ENCODE measurements at regions not wholly inside any gene's neighbourhood (a gene's known extent, or its start where the extent isn't known, plus 50 kb on each side); places are given as distances from the start of the nearest gene placed in this dataset.

GRCh38 chr1:81004011-81004410, 796.7 kb upstream of the ADGRL2 start:
- Histone ChIP-seq H3K4me1 (ENCODE audit: control insufficient read depth in 4 of 4, insufficient read depth in 4 of 4, low read length in 3 of 4) (no peaks in the 10 kb centered on the region), H3K27me3 (ENCODE audit: control insufficient read depth in 4 of 4, insufficient read depth in 4 of 4, low read length in 3 of 4) (no peaks in the 10 kb centered on the region), H3K27ac (ENCODE audit: low read depth in 1 of 2, low read length in 2 of 2) (no peak overlapping the region), H3K4me3 (ENCODE audit: low read depth in 1 of 3, low read length in 3 of 3) (no peak overlapping the region), H3K9ac (ENCODE audit: low read depth in 1 of 2, low read length in 2 of 2) (no peak overlapping the region), H3K36me3 (ENCODE audit: control insufficient read depth in 4 of 4, insufficient read depth in 3 of 4, low read depth in 1 of 4, low read length in 3 of 4) (no peaks in the 10 kb centered on the region), H3K9me3 (ENCODE audit: control insufficient read depth in 4 of 4, low read length in 3 of 4) (no peaks in the 10 kb centered on the region)
- TF ChIP-seq NR2F2 (IDR thresholded peaks at IDR 0.05) (no peak), TAF1 (conservative IDR thresholded peaks at IDR 0.05) (no peak), YY1 (IDR thresholded peaks at IDR 0.05) (no peak), FOXA1 (IDR thresholded peaks at IDR 0.05) (no peak)
- TF ChIP-seq, protein P1, sequence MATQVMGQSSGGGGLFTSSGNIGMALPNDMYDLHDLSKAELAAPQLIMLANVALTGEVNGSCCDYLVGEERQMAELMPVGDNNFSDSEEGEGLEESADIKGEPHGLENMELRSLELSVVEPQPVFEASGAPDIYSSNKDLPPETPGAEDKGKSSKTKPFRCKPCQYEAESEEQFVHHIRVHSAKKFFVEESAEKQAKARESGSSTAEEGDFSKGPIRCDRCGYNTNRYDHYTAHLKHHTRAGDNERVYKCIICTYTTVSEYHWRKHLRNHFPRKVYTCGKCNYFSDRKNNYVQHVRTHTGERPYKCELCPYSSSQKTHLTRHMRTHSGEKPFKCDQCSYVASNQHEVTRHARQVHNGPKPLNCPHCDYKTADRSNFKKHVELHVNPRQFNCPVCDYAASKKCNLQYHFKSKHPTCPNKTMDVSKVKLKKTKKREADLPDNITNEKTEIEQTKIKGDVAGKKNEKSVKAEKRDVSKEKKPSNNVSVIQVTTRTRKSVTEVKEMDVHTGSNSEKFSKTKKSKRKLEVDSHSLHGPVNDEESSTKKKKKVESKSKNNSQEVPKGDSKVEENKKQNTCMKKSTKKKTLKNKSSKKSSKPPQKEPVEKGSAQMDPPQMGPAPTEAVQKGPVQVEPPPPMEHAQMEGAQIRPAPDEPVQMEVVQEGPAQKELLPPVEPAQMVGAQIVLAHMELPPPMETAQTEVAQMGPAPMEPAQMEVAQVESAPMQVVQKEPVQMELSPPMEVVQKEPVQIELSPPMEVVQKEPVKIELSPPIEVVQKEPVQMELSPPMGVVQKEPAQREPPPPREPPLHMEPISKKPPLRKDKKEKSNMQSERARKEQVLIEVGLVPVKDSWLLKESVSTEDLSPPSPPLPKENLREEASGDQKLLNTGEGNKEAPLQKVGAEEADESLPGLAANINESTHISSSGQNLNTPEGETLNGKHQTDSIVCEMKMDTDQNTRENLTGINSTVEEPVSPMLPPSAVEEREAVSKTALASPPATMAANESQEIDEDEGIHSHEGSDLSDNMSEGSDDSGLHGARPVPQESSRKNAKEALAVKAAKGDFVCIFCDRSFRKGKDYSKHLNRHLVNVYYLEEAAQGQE (IDR thresholded peaks at IDR 0.05) = no peak
- no peak for DNase-seq (ENCODE audit: low spot score)
- WGBS = 74% methylated on average over 4 of the region's 4 CpGs

DNA sequence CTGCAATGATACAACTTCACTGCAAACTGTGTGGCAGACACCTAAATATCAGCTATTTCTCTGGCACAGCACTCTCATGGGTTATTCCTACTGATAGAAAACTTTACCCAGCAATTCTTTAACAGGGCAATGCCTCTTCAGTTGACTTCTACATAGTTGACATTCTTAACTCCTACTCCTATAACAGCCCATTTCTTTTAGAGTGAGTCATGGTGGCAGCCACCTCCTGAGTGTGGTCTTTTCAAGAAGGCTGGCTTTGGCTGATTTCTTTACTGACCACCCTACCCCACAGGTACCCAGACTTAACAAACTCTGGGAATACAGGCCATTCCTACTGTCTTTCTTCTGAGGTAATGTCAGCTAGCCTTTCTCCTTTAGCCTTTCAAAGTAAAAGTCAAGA, 805.8 kb upstream of the ADGRL2 start:
- Histone ChIP-seq H3K9me3 (ENCODE audit: control insufficient read depth in 4 of 4, low read length in 3 of 4) (no peaks in the 10 kb centered on the region), H3K27me3 (ENCODE audit: control insufficient read depth in 4 of 4, insufficient read depth in 4 of 4, low read length in 3 of 4) (no peaks in the 10 kb centered on the region), H3K4me1 (ENCODE audit: control insufficient read depth in 4 of 4, insufficient read depth in 4 of 4, low read length in 3 of 4) (no peaks in the 10 kb centered on the region), H3K36me3 (ENCODE audit: control insufficient read depth in 4 of 4, insufficient read depth in 3 of 4, low read depth in 1 of 4, low read length in 3 of 4) (no peaks in the 10 kb centered on the region), H3K9ac (ENCODE audit: low read depth in 1 of 2, low read length in 2 of 2) (no peak overlapping the region), H3K27ac (ENCODE audit: low read depth in 1 of 2, low read length in 2 of 2) (no peak overlapping the region), H3K4me3 (ENCODE audit: low read depth in 1 of 3, low read length in 3 of 3) (no peak overlapping the region)
- TF ChIP-seq GABPA (IDR thresholded peaks at IDR 0.05 in 1 of 2, conservative IDR thresholded peaks at IDR 0.05 in 1 of 2) = no peak
- TF ChIP-seq, protein P2, sequence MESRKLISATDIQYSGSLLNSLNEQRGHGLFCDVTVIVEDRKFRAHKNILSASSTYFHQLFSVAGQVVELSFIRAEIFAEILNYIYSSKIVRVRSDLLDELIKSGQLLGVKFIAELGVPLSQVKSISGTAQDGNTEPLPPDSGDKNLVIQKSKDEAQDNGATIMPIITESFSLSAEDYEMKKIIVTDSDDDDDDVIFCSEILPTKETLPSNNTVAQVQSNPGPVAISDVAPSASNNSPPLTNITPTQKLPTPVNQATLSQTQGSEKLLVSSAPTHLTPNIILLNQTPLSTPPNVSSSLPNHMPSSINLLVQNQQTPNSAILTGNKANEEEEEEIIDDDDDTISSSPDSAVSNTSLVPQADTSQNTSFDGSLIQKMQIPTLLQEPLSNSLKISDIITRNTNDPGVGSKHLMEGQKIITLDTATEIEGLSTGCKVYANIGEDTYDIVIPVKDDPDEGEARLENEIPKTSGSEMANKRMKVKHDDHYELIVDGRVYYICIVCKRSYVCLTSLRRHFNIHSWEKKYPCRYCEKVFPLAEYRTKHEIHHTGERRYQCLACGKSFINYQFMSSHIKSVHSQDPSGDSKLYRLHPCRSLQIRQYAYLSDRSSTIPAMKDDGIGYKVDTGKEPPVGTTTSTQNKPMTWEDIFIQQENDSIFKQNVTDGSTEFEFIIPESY (IDR thresholded peaks at IDR 0.05) = no peak
- no peak for TF ChIP-seq EGR1 (IDR thresholded peaks at IDR 0.05; ENCODE audit: low read depth in 2 of 2)
- TF ChIP-seq, protein P3, sequence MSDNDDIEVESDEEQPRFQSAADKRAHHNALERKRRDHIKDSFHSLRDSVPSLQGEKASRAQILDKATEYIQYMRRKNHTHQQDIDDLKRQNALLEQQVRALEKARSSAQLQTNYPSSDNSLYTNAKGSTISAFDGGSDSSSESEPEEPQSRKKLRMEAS (IDR thresholded peaks at IDR 0.05) = no peak
- TF ChIP-seq, protein P4, sequence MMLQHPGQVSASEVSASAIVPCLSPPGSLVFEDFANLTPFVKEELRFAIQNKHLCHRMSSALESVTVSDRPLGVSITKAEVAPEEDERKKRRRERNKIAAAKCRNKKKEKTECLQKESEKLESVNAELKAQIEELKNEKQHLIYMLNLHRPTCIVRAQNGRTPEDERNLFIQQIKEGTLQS (IDR thresholded peaks at IDR 0.05) = no peak
- no peak for TF ChIP-seq JUND (IDR thresholded peaks at IDR 0.05)
- no peak for TF ChIP-seq YY1 (IDR thresholded peaks at IDR 0.05)
- no peak for TF ChIP-seq RAD21 (IDR thresholded peaks at IDR 0.05)
- TF ChIP-seq FOXA1 (IDR thresholded peaks at IDR 0.05) = no peak
- TF ChIP-seq, protein P1 (IDR thresholded peaks at IDR 0.05) = no peak
- TF ChIP-seq TAF1 (conservative IDR thresholded peaks at IDR 0.05) = no peak
- no peak for TF ChIP-seq NR2F2 (IDR thresholded peaks at IDR 0.05)
- no peak for TF ChIP-seq RXRA (IDR thresholded peaks at IDR 0.05)
- no peak for TF ChIP-seq SP1 (IDR thresholded peaks at IDR 0.05)
- TF ChIP-seq HNF4A (conservative IDR thresholded peaks at IDR 0.05) = no peak
- TF ChIP-seq HNF4G (IDR thresholded peaks at IDR 0.05) = no peak
- no peak for TF ChIP-seq CTCF (IDR thresholded peaks at IDR 0.05; ENCODE audit: low read depth, low read length, missing input control)
- TF ChIP-seq FOXA2 (IDR thresholded peaks at IDR 0.05) = no peak
- no peak for DNase-seq (ENCODE audit: low spot score)

Data from liver (tissue), 8 donors.